Transverse colon (tissue), 3 donors: ENCODE measurements at regions not wholly inside any gene's neighbourhood (a gene's known extent, or its start where the extent isn't known, plus 50 kb on each side); places are given as distances from the start of the nearest gene placed in this dataset.

Experiments
- POLR2A ChIP-seq: fragments of 450-650 bp; IDR thresholded peaks from one replicate; pipeline ENCODE4 v1.6.1; 2016; ENCODE audit warnings: antibody characterized with exemption, mild to moderate bottlenecking, moderate library complexity
- TF ChIP-seq, protein P1 (sequence below), 5 experiments: fragments of 200-600 bp in 3 of 5; fragments of 450-650 bp in 2 of 5; sonication (generic) in 3 of 5; IDR thresholded peaks; 1 replicate in 2 of 5; 2 replicates in 3 of 5; pipeline ENCODE4 v1.5.1; 2016 to 2017; ENCODE audit warnings: antibody characterized with exemption in 5 of 5, inconsistent platforms in 3 of 5, mild to moderate bottlenecking in 2 of 5, moderate library complexity in 1 of 5

DNA sequence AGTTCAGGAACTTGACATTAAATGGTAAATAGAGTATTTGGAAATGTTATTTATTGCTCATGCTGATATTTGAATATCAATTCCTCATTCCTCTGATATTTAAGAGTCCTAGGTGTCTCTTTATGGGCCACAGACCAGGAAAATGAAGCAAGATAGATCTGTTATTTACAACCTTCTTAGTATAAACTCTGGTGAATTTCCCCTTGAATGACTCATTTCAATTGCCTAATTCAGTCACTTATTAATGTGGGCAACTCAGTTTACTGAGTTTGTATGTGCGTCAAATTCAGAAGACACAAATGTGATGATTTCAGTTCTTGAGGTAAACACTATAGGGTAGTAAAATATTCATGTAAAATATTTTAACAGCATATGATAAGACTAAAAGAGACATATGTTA, 1404.4 kb upstream of the PRMT6 start:
- TF ChIP-seq, protein P1, sequence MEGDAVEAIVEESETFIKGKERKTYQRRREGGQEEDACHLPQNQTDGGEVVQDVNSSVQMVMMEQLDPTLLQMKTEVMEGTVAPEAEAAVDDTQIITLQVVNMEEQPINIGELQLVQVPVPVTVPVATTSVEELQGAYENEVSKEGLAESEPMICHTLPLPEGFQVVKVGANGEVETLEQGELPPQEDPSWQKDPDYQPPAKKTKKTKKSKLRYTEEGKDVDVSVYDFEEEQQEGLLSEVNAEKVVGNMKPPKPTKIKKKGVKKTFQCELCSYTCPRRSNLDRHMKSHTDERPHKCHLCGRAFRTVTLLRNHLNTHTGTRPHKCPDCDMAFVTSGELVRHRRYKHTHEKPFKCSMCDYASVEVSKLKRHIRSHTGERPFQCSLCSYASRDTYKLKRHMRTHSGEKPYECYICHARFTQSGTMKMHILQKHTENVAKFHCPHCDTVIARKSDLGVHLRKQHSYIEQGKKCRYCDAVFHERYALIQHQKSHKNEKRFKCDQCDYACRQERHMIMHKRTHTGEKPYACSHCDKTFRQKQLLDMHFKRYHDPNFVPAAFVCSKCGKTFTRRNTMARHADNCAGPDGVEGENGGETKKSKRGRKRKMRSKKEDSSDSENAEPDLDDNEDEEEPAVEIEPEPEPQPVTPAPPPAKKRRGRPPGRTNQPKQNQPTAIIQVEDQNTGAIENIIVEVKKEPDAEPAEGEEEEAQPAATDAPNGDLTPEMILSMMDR (IDR thresholded peaks at IDR 0.05) = no peak
- TF ChIP-seq POLR2A = no peak
